ENCODE measurements at regions not wholly inside any gene's neighbourhood (a gene's known extent, or its start where the extent isn't known, plus 50 kb on each side); places are given as distances from the start of the nearest gene placed in this dataset.

DNA sequence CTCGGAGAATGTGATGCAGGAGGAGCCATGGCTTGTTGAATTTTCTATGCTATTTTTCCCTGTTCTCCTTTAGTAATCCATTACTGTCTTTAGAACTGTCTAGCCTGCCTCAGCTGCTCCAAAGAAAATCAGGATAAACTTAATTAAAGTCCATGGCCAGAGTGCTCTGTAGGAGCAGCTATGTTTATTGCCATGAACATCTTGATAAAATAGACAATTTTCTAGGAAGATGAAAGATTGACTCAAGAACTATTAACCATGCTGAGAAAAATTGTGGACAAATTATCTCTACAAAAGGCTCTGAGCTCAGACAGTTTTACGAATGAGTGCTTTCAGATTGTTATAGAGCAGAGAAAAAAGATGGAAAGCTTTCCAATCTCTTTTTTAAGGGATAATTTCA lies 193.0 kb downstream of the TTC32 start:
- intact Hi-C loops (cut with DNase I): no loop called here
- DNase-seq: no peak
- 61 to 82% methylated on average over 2 of the region's 2 CpGs for WGBS, 2 donors

DNA sequence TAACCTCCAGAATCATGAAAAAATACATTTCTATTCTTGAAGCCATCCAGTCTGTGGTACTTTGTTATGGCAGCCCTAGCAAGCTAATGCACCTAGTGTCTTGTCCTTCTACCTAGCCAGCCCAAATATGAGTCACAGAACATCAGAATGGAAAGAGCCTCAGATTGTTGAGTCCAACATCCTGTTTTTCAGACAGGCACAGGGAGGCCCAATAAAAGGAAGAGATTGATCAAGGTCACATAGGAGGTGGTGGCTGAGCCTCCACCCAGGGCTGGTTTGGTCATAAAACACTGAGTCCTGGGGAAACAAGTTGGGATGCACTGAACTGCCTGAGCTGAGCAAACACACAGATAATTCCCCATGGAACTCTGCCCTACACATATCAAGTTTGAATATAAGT lies 195.5 kb downstream of the TTC32 start:
- no peaks in the 10 kb centered on the region for H3K36me3 ChIP-seq
- no peak overlapping the region for H3K4me3 ChIP-seq
- H3K27me3 ChIP-seq: no peaks in the 10 kb centered on the region
- no peak overlapping the region for H3K27ac ChIP-seq
- H3K4me1 ChIP-seq: peaks cover 0 to 1% (median under 1%) of the 10 kb centered on the region in 3 donors
- H3K9me3 ChIP-seq: no peaks in the 10 kb centered on the region
- DNase-seq: no peak
- intact Hi-C loops (cut with DNase I): no loop called here
- TF ChIP-seq, protein P1, sequence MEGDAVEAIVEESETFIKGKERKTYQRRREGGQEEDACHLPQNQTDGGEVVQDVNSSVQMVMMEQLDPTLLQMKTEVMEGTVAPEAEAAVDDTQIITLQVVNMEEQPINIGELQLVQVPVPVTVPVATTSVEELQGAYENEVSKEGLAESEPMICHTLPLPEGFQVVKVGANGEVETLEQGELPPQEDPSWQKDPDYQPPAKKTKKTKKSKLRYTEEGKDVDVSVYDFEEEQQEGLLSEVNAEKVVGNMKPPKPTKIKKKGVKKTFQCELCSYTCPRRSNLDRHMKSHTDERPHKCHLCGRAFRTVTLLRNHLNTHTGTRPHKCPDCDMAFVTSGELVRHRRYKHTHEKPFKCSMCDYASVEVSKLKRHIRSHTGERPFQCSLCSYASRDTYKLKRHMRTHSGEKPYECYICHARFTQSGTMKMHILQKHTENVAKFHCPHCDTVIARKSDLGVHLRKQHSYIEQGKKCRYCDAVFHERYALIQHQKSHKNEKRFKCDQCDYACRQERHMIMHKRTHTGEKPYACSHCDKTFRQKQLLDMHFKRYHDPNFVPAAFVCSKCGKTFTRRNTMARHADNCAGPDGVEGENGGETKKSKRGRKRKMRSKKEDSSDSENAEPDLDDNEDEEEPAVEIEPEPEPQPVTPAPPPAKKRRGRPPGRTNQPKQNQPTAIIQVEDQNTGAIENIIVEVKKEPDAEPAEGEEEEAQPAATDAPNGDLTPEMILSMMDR (IDR thresholded peaks at IDR 0.05): no peak
- TF ChIP-seq POLR2A (IDR thresholded peaks at IDR 0.05): no peak

More for the DNA sequence above, 193.0 kb downstream of the TTC32 start:
- Histone ChIP-seq H3K4me1 (peaks cover 0 to 8% (median 3%) of the 10 kb centered on the region in 3 donors), H3K27me3 (no peaks in the 10 kb centered on the region), H3K36me3 (no peaks in the 10 kb centered on the region), H3K4me3 (no peak overlapping the region), H3K9me3 (no peaks in the 10 kb centered on the region), H3K27ac (no peak overlapping the region)
- TF ChIP-seq, protein P1 (IDR thresholded peaks at IDR 0.05): no peak
- no peak for TF ChIP-seq POLR2A (IDR thresholded peaks at IDR 0.05)

DNA sequence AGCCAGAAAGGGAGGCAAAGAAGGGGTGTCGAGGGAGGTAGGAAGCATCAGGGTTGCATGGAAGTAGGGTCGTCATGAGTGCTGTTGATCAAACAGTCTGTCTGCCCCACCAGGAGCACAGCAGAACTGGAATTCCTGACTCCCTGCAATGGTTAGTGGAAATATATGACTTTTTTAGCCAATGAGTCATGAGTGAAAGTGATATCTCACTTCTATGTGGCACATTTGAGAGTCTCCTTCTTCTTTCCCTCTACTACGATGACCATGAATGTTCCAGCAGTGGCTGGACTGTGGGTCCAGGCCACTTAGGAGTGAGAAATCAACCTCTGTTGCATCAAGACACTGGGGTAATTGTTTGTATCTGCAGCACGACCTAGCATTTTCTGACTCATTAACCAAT lies 199.5 kb downstream of the TTC32 start:
- Histone ChIP-seq H3K4me1 (no peaks in the 10 kb centered on the region), H3K9me3 (no peaks in the 10 kb centered on the region), H3K36me3 (no peaks in the 10 kb centered on the region), H3K27me3 (no peaks in the 10 kb centered on the region), H3K4me3 (no peak overlapping the region), H3K27ac (no peak overlapping the region)
- intact Hi-C loops (cut with DNase I): no loop called here
- 68 to 81% methylated on average over 4 of the region's 4 CpGs for WGBS, 2 donors
- no peak for DNase-seq
- no peak for TF ChIP-seq POLR2A (IDR thresholded peaks at IDR 0.05)
- TF ChIP-seq, protein P1 (IDR thresholded peaks at IDR 0.05): no peak

DNA sequence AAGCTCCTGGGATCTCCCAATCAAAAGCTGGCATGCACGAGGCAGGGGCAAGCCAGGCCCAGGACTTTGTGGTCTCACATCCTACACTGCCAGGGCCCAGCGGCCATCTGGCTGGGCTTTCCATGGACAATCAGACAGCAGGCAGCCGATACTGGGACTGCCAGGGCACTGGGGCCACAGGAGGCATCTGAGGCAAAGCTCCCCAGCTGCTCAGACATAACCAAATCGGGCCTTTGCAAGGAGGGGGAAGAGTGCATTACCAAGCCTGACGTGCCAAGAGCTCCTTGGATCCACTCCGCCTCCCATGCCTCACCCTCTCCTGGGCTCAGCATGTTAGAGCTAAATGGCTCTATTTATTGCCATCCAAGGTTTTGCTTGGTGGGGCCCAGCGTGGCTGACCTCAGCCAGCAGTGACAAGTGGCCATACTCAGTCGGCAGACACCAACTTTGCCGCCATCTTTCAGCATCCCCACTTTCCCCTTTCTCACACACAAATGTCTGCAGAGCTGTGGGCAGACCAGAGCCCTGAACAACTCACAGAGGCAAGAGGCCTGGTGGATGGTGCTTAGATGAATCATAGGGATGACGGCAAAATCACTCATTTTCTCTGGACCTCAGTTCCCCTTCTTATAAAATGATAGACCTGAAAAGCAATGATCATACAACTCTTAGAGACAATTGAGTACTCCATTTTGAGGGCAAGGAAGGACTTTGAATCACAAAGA lies 200.8 kb downstream of the TTC32 start:
- intact Hi-C loops (cut with DNase I): no loop called here
- Histone ChIP-seq H3K9me3 (no peaks in the 10 kb centered on the region), H3K4me1 (no peaks in the 10 kb centered on the region), H3K4me3 (no peak overlapping the region), H3K27ac (no peak overlapping the region), H3K27me3 (no peaks in the 10 kb centered on the region), H3K36me3 (no peaks in the 10 kb centered on the region)
- TF ChIP-seq, protein P1 (IDR thresholded peaks at IDR 0.05): no peak
- no peak for TF ChIP-seq POLR2A (IDR thresholded peaks at IDR 0.05)
- no peak for DNase-seq
- WGBS, 2 donors: 80 to 83% methylated on average over 2 to 5 of the region's 10 CpGs

DNA sequence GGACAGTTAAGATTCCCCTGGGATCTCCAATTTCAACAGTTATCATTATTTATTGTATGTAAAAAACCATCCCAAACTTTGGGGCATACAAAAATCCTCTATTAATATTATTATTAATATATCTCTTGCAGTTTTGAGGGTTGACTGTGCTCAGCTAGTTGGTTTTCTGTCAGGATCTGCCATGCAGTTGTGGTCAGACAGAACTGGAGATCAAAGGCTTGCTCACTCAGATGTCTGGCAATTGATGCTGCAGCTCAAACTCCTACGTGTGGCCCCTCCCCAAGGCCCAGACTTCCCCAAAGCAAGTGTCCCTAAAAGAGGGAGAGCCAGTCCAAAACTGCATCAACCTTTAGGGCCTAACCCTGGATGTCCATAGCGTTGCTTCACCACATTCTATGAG lies 204.7 kb downstream of the TTC32 start:
- H3K27me3 ChIP-seq: no peaks in the 10 kb centered on the region
- intact Hi-C loops (cut with DNase I): no loop called here

More for the DNA sequence above, 204.7 kb downstream of the TTC32 start:
- H3K9me3 ChIP-seq: no peaks in the 10 kb centered on the region
- H3K27ac ChIP-seq: no peak overlapping the region
- no peaks in the 10 kb centered on the region for H3K4me1 ChIP-seq
- H3K4me3 ChIP-seq: no peak overlapping the region
- no peak for TF ChIP-seq POLR2A (IDR thresholded peaks at IDR 0.05)
- TF ChIP-seq, protein P1 (IDR thresholded peaks at IDR 0.05): no peak
- DNase-seq: no peak
- 42 to 65% methylated on average over 2 of the region's 2 CpGs for WGBS, 2 donors
- no peaks in the 10 kb centered on the region for H3K36me3 ChIP-seq

Data from esophagus squamous epithelium (tissue), 5 donors.